Peyer's patch (tissue), 4 donors: ENCODE measurements at regions not wholly inside any gene's neighbourhood (a gene's known extent, or its start where the extent isn't known, plus 50 kb on each side); places are given as distances from the start of the nearest gene placed in this dataset.

ENCODE experiments used
- DNase-seq, 3 donors: peaks; one replicate each; pipeline ENCODE4 v3.0.0-alpha.2; 2017 to 2019
- H3K27ac ChIP-seq, 4 donors: fragments of 200-600 bp; sonication (generic); one replicate each; pipeline ENCODE4 v1.5.1; 2016 to 2019
- H3K27me3 ChIP-seq, 2 donors: fragments of 200-600 bp; sonication (generic); one replicate each; pipeline ENCODE4 v1.5.1; 2019
- H3K36me3 ChIP-seq, 3 donors: fragments of 200-600 bp; sonication (generic); one replicate each; pipeline ENCODE4 v1.5.1; 2016 to 2019
- H3K4me1 ChIP-seq, 4 donors: fragments of 200-600 bp; sonication (generic); one replicate each; pipeline ENCODE4 v1.5.1; 2016 to 2019
- H3K4me3 ChIP-seq, 4 donors: fragments of 200-600 bp; sonication (generic); 1 replicate in 3 of 4; 2 replicates in 1 of 4; pipeline ENCODE4 v1.5.1; 2016 to 2019; ENCODE audit warnings: mild to moderate bottlenecking in 1 of 4
- H3K9me3 ChIP-seq, 4 donors: fragments of 200-600 bp; sonication (generic); one replicate each; pipeline ENCODE4 v1.5.1; 2016 to 2019; ENCODE audit warnings: mild to moderate bottlenecking in 1 of 4
- POLR2A ChIP-seq, 2 donors: fragments of 450-650 bp; IDR thresholded peaks; one replicate each; pipeline ENCODE4 v1.5.1; 2017; ENCODE audit warnings: antibody characterized with exemption in 2 of 2, mild to moderate bottlenecking in 2 of 2, moderate library complexity in 2 of 2
- TF ChIP-seq, protein P1 (sequence below), 6 experiments: fragments of 450-650 bp in 4 of 6; fragments of 200-600 bp in 2 of 6; sonication (generic) in 1 of 6; IDR thresholded peaks; one replicate each; pipeline ENCODE4 v1.5.1; 2017 to 2019; ENCODE audit warnings: antibody characterized with exemption in 6 of 6, mild to moderate bottlenecking in 3 of 6, moderate library complexity in 1 of 6

GRCh38 chr1:90186506-90187322, 191.8 kb downstream of the ZNF326 start:
- Histone ChIP-seq H3K27ac (no peak overlapping the region), H3K4me1 (no peaks in the 10 kb centered on the region), H3K4me3 (no peak overlapping the region), H3K36me3 (no peaks in the 10 kb centered on the region), H3K9me3 (no peaks in the 10 kb centered on the region), H3K27me3 (no peaks in the 10 kb centered on the region)
- DNase-seq = no peak
- TF ChIP-seq, protein P1, sequence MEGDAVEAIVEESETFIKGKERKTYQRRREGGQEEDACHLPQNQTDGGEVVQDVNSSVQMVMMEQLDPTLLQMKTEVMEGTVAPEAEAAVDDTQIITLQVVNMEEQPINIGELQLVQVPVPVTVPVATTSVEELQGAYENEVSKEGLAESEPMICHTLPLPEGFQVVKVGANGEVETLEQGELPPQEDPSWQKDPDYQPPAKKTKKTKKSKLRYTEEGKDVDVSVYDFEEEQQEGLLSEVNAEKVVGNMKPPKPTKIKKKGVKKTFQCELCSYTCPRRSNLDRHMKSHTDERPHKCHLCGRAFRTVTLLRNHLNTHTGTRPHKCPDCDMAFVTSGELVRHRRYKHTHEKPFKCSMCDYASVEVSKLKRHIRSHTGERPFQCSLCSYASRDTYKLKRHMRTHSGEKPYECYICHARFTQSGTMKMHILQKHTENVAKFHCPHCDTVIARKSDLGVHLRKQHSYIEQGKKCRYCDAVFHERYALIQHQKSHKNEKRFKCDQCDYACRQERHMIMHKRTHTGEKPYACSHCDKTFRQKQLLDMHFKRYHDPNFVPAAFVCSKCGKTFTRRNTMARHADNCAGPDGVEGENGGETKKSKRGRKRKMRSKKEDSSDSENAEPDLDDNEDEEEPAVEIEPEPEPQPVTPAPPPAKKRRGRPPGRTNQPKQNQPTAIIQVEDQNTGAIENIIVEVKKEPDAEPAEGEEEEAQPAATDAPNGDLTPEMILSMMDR (IDR thresholded peaks at IDR 0.05) = no peak
- TF ChIP-seq POLR2A (IDR thresholded peaks at IDR 0.05) = no peak

DNA sequence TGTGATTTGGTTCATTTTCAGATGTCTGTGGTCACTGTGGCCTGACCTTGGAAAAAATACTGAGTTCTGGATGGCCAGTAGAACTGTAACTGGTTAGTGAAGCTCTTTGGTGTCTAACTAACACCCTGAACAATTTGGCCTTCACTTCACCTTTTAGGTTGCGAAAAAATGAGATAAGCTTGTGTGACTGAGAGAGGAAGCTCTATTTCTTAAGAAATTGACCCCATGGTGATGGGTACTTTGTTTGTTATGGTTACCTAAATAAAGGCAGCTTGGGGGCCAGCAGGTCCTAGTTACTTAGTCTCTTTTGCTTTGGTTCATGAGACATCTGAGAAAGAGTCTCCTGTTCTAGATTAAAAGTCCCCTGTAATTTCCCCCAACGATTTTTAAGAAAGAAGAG, 181.6 kb downstream of the ZNF326 start:
- no peak for DNase-seq
- Histone ChIP-seq H3K27ac (no peak overlapping the region), H3K4me1 (no peaks in the 10 kb centered on the region), H3K36me3 (no peaks in the 10 kb centered on the region), H3K4me3 (no peak overlapping the region), H3K27me3 (no peaks in the 10 kb centered on the region), H3K9me3 (no peaks in the 10 kb centered on the region)
- no peak for TF ChIP-seq POLR2A (IDR thresholded peaks at IDR 0.05)
- TF ChIP-seq, protein P1 (IDR thresholded peaks at IDR 0.05) = no peak

GRCh38 chr1:90175490-90176167, 180.7 kb downstream of the ZNF326 start:
- TF ChIP-seq POLR2A (IDR thresholded peaks at IDR 0.05) = no peak
- TF ChIP-seq, protein P1 (IDR thresholded peaks at IDR 0.05) = no peak
- no peak overlapping the region for H3K27ac ChIP-seq
- H3K36me3 ChIP-seq = no peaks in the 10 kb centered on the region
- no peaks in the 10 kb centered on the region for H3K27me3 ChIP-seq
- H3K9me3 ChIP-seq = no peaks in the 10 kb centered on the region
- H3K4me1 ChIP-seq = no peaks in the 10 kb centered on the region
- DNase-seq = no peak
- H3K4me3 ChIP-seq = no peak overlapping the region

DNA sequence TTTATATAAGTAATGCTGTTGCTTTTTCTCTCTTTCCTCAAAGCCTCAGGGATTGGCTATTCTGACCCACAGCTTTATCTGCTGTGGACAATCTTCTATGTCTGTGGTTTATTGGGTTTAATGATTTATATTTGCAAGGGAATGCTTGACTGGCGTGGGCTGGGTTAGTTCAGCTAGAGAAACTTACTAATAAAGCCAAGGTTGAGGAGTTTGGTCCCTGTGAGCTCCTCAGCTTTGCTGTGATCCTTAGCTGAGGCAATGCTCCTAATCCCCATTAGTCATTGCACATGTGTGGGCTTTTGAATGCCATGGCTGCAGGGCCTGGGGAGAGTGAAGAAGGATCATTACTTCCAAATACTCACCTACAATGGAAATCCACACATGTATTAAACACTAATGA, 179.3 kb downstream of the ZNF326 start:
- Histone ChIP-seq H3K4me1 (no peaks in the 10 kb centered on the region), H3K27me3 (no peaks in the 10 kb centered on the region), H3K9me3 (no peaks in the 10 kb centered on the region), H3K27ac (no peak overlapping the region), H3K4me3 (no peak overlapping the region), H3K36me3 (no peaks in the 10 kb centered on the region)
- DNase-seq = no peak
- TF ChIP-seq, protein P1 (IDR thresholded peaks at IDR 0.05) = no peak
- TF ChIP-seq POLR2A (IDR thresholded peaks at IDR 0.05) = no peak

DNA sequence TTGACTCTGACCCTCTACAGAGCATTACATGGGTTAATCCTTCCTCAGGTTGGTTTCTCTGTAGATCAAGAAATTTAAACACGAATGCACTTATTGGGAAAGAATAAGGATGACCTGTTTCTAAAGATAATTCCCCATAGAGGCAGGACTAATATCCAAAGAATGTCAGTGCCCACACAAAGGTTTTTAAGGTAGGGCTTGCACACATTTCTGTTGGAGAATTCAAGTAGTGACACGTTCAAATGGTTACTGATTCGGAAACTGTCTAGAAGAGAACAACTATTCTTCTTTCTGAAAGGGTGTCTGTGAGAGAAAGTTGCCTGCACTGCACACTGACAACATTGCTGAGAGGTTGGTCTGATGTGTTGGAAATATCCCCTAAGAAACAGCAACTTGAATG, 167.3 kb downstream of the ZNF326 start:
- Histone ChIP-seq H3K27ac (no peak overlapping the region), H3K9me3 (no peaks in the 10 kb centered on the region), H3K27me3 (no peaks in the 10 kb centered on the region), H3K36me3 (no peaks in the 10 kb centered on the region), H3K4me3 (no peak overlapping the region), H3K4me1 (no peaks in the 10 kb centered on the region)
- no peak for TF ChIP-seq POLR2A (IDR thresholded peaks at IDR 0.05)
- TF ChIP-seq, protein P1 (IDR thresholded peaks at IDR 0.05) = no peak
- DNase-seq = no peak
